Brain microvascular endothelial cell (primary cell): ENCODE measurements at regions not wholly inside any gene's neighbourhood (a gene's known extent, or its start where the extent isn't known, plus 50 kb on each side); places are given as distances from the start of the nearest gene placed in this dataset.

Experiments used
- DNase-seq: peaks from one replicate; pipeline ENCODE4 v3.0.0-alpha.2; 2020
- H3K27ac ChIP-seq: fragments of 250-450 bp; sonication (Bioruptor Pico); 2 replicates; pipeline ENCODE4 v1.5.1; 2020; ENCODE audit warnings: mild to moderate bottlenecking, moderate library complexity
- H3K27me3 ChIP-seq: fragments of 250-450 bp; sonication (Bioruptor Pico); replicated peaks from 2 replicates; pipeline ENCODE4 v1.5.1; 2020; ENCODE audit warnings: mild to moderate bottlenecking
- H3K36me3 ChIP-seq: fragments of 250-450 bp; sonication (Bioruptor Pico); replicated peaks from 2 replicates; pipeline ENCODE4 v1.5.1; 2020; ENCODE audit warnings: mild to moderate bottlenecking
- H3K4me3 ChIP-seq: 2 replicates; pipeline ENCODE4 v1.5.1; 2011; ENCODE audit warnings: low read depth, mild to moderate bottlenecking, control low read depth, low read length, moderate library complexity
- CTCF ChIP-seq: IDR thresholded peaks from 2 replicates; pipeline ENCODE4 v1.5.1; 2011; ENCODE audit warnings: low read depth, mild to moderate bottlenecking, moderate library complexity, low read length, control low read depth, inconsistent platforms; ENCODE audit errors: missing control alignments
- in situ Hi-C: cut with HindIII; loops from 2 replicates; pipeline ENCODE4 v1.10.0; 2017; ENCODE audit warnings: low sequenced_read_pairs, low pct_ligation_motif_present

DNA sequence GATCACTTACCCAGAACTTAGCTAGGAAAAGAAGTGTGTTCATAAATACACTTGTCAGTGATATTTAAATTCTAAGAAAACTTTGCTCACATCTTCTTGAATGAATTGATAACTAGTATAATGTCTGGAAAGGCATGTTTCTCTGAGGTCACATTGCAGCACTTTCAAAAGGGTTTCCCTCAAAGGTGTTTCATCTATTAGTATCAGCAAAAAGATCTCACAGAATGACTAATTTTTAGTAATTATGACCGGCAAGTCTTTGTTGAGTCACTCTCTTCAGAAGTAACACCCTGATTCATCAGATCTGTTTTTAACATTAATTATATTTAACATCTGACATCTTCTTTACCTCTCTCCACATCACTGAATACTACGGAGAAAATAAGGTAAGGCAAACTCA, 222.3 kb downstream of the IKZF2 start:
- Histone ChIP-seq H3K27me3 (no peaks in the 10 kb centered on the region), H3K4me3 (no peak overlapping the region), H3K27ac (no peak overlapping the region), H3K36me3 (no peaks in the 10 kb centered on the region)
- no peak for TF ChIP-seq CTCF
- in situ Hi-C loops, result no loop called here
- DNase-seq, result no peak

- no peaks in the 10 kb centered on the region for H3K27me3 ChIP-seq
- no peaks in the 10 kb centered on the region for H3K36me3 ChIP-seq
- no peak overlapping the region for H3K27ac ChIP-seq
- in situ Hi-C loops, result no loop called here
- TF ChIP-seq CTCF, result no peak
- no peak overlapping the region for H3K4me3 ChIP-seq
- no peak for DNase-seq
Measured at GRCh38 chr2:212928681-212929080, 222.7 kb downstream of the IKZF2 start.

DNA sequence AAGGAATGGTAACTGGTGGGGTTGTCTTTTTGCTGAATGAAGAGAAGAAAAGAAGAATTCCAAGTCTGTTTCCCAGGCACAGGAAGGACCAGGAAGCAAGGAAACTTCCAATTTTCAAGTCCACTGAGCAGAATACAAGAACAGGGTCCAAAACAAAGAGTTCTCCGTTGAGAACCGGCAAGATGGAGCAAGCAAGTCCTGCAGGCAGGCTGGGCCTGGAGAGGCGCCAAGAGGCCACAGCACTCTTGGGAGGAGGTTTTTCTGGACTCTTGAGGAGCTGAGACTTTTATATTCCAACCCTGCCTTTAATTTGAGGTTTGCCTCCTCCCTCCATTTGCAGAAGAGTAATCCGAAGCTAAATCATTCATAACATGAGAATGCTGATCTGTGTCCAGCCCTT, 224.5 kb downstream of the IKZF2 start:
- in situ Hi-C loops, result no loop called here
- no peak for DNase-seq

GRCh38 chr2:212923393-212923792, 228.0 kb downstream of the IKZF2 start:
- no peak for TF ChIP-seq CTCF
- no peak for DNase-seq
- in situ Hi-C loops, result no loop called here
- H3K27ac ChIP-seq, result no peak overlapping the region
- no peaks in the 10 kb centered on the region for H3K36me3 ChIP-seq
- H3K27me3 ChIP-seq, result no peaks in the 10 kb centered on the region
- H3K4me3 ChIP-seq, result no peak overlapping the region

More for the DNA sequence above, 224.5 kb downstream of the IKZF2 start:
- Histone ChIP-seq H3K36me3 (no peaks in the 10 kb centered on the region), H3K27me3 (no peaks in the 10 kb centered on the region), H3K4me3 (no peak overlapping the region), H3K27ac (no peak overlapping the region)
- TF ChIP-seq CTCF, result no peak

DNA sequence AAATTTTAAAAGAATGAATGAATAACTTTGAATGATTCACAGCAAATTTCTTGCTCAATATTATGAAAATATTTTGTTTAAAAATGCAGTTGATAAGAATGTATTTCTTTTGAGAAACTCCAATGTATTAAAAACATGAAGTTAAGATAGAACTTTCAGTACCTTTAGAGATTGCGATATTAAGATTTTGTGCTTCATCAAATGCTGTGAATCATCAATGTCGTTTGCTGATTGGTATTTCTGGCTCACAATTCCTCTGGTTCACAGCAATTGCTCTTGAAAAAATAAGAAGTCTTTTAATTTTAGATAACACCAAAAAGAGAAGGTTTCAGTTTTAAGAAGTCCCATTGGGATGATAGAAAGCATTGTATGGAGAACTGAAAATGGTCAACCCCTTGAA, 228.7 kb downstream of the IKZF2 start:
- no peak overlapping the region for H3K27ac ChIP-seq
- TF ChIP-seq CTCF, result no peak
- no peaks in the 10 kb centered on the region for H3K36me3 ChIP-seq
- no peak overlapping the region for H3K4me3 ChIP-seq
- DNase-seq, result no peak
- in situ Hi-C loops, result no loop called here
- H3K27me3 ChIP-seq, result no peaks in the 10 kb centered on the region

- no peaks in the 10 kb centered on the region for H3K36me3 ChIP-seq
- in situ Hi-C loops, result no loop called here
- H3K27ac ChIP-seq, result no peak overlapping the region
- no peak for DNase-seq
- H3K4me3 ChIP-seq, result no peak overlapping the region
- no peak for TF ChIP-seq CTCF
- H3K27me3 ChIP-seq, result no peaks in the 10 kb centered on the region
Measured at GRCh38 chr2:212921711-212922110, 229.7 kb downstream of the IKZF2 start.
